H1 (cell line): ENCODE measurements at regions not wholly inside any gene's neighbourhood (a gene's known extent, or its start where the extent isn't known, plus 50 kb on each side); places are given as distances from the start of the nearest gene placed in this dataset.

ENCODE experiments used
- CHD1 ChIP-seq: IDR thresholded peaks from 2 replicates; pipeline ENCODE4 v1.6.1; 2012; ENCODE audit warnings: low read depth, low read length, improper control_type of control experiment
- EGR1 ChIP-seq: IDR thresholded peaks from 2 replicates; pipeline ENCODE4 v1.6.1; 2011; ENCODE audit warnings: low read depth, low read length, borderline replicate concordance
- NRF1 ChIP-seq: IDR thresholded peaks from 2 replicates; pipeline ENCODE4 v1.6.1; 2011; ENCODE audit warnings: mild to moderate bottlenecking, low read depth, low read length, improper control_type of control experiment
- YY1 ChIP-seq: IDR thresholded peaks from 2 replicates; pipeline ENCODE4 v1.6.1; 2011; ENCODE audit warnings: low read depth, mild to moderate bottlenecking, low read length
- TF ChIP-seq, protein P1 (sequence below): IDR thresholded peaks from 2 replicates; pipeline ENCODE4 v1.6.1; 2012; ENCODE audit warnings: inconsistent platforms
- TF ChIP-seq, protein P2 (sequence below): IDR thresholded peaks from 2 replicates; pipeline ENCODE4 v1.6.1; 2011; ENCODE audit warnings: low read length, improper control_type of control experiment

DNA sequence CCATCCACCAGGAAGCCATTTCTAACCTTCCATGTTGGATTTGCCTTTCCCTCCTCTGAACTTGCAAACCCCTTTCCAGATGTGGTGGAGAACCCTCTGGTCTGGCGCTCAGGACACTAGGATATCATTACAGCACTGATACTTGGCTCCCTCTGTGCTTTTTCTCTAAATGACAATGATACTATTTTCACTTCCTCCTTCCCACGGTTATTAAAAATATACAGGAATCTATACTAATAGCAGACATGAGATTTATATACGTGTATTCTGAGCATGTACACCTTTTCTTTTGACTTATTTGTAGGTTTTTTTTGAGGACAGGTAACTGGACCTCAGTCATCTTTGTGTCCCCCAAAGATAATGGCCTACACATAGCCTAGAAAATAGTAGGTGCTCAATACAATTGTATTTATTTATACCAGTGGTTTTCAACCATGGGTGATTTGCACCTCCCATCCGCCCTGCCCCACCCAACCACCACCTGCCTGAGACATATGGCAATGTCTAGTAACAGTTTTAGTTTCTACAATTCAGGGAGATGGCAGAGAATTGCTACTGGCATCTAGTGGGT lies 60.4 kb upstream of the PLAC8 start (continued):
- TF ChIP-seq, protein P1, sequence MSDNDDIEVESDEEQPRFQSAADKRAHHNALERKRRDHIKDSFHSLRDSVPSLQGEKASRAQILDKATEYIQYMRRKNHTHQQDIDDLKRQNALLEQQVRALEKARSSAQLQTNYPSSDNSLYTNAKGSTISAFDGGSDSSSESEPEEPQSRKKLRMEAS: no peak
- TF ChIP-seq, protein P2, sequence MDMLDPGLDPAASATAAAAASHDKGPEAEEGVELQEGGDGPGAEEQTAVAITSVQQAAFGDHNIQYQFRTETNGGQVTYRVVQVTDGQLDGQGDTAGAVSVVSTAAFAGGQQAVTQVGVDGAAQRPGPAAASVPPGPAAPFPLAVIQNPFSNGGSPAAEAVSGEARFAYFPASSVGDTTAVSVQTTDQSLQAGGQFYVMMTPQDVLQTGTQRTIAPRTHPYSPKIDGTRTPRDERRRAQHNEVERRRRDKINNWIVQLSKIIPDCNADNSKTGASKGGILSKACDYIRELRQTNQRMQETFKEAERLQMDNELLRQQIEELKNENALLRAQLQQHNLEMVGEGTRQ: no peak
- TF ChIP-seq NRF1 (no peak), CHD1 (no peak), EGR1 (no peak), YY1 (no peak)
